A673 (cell line): ENCODE measurements at regions not wholly inside any gene's neighbourhood (a gene's known extent, or its start where the extent isn't known, plus 50 kb on each side); places are given as distances from the start of the nearest gene placed in this dataset.

ENCODE experiments used
- EZH2 ChIP-seq: fragments of 200-600 bp; sonication (generic); IDR thresholded peaks from 2 replicates; pipeline ENCODE4 v1.6.1; 2017; ENCODE audit warnings: borderline replicate concordance, low read depth, mild to moderate bottlenecking, mixed read lengths, antibody characterized with exemption, low read length; ENCODE audit not compliant: poor library complexity, severe bottlenecking
- TF ChIP-seq, protein P1 (sequence below): fragments of 300-800, 200-600 bp; sonication (generic); conservative IDR thresholded peaks from 2 replicates; pipeline ENCODE4 v1.5.1; 2017; ENCODE audit warnings: low read depth, mild to moderate bottlenecking, antibody characterized with exemption, low read length, moderate library complexity, mixed read lengths

DNA sequence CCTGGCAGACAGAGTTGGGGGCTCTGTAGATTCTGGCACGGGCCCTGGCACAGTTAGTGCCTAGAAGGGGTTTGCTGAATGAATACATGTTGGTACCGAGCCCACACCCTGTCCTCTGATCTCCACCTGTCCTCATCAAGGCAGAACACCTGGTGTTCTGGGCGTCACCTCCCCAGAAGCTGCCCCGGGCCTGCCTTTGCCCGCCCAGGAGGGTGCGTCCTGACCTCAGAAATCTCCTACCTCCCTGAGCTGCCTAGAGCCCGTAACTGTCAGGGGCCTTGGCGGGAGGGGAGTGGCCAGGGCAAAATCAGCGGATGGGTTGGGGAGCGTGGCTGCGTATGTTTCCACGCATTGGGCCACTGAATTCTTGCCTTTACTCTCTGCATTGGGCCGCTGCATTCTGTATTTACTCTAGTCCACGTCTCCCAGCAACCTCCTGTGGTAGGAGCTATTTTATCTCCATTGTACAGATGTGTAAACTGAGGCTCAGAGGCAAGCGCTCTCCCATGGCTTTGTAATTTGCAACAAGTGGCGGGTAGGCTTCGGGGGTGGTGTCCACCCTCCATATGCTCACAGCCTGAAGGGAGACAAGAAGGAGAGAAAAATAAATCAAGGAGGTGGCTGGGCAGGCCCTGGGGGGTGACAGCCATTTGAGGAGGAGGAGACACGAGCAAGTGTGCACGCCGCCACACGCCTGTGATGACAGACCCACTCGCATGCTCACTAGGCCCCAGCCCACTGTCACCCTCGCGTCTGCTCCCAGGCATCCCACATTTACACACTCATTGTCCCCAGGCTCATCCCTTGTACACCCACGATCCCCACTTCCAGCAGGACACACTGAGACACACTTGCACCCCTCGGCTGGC, 95.7 kb upstream of the WNT4 start:
- TF ChIP-seq, protein P1, sequence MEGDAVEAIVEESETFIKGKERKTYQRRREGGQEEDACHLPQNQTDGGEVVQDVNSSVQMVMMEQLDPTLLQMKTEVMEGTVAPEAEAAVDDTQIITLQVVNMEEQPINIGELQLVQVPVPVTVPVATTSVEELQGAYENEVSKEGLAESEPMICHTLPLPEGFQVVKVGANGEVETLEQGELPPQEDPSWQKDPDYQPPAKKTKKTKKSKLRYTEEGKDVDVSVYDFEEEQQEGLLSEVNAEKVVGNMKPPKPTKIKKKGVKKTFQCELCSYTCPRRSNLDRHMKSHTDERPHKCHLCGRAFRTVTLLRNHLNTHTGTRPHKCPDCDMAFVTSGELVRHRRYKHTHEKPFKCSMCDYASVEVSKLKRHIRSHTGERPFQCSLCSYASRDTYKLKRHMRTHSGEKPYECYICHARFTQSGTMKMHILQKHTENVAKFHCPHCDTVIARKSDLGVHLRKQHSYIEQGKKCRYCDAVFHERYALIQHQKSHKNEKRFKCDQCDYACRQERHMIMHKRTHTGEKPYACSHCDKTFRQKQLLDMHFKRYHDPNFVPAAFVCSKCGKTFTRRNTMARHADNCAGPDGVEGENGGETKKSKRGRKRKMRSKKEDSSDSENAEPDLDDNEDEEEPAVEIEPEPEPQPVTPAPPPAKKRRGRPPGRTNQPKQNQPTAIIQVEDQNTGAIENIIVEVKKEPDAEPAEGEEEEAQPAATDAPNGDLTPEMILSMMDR, result no peak
- no peak for TF ChIP-seq EZH2
